HG02840 (cell line): ENCODE measurements at regions not wholly inside any gene's neighbourhood (a gene's known extent, or its start where the extent isn't known, plus 50 kb on each side); places are given as distances from the start of the nearest gene placed in this dataset.
"Not testable (repeated sequence)": the region's sequence is repeated elsewhere in the genome, so short reads cannot be mapped to it uniquely, and the experiment has no call there.

Experiments
- ATAC-seq: cut with Tn5 transposase; IDR thresholded peaks from one replicate; pipeline ENCODE4 v1.9.1; 2021; ENCODE audit warnings: mild to moderate bottlenecking, moderate library complexity, moderate number of reproducible peaks; ENCODE audit not compliant: unreplicated experiment, low FRiP score

- no peak for ATAC-seq
Measured at GRCh38 chr11:98300719-98301118, 720.0 kb upstream of the CNTN5 start.

GRCh38 chr11:98307827-98308491 lies 712.8 kb upstream of the CNTN5 start:
- no peak for ATAC-seq

- not testable (repeated sequence) for ATAC-seq
Measured at GRCh38 chr11:98330306-98330705, 690.4 kb upstream of the CNTN5 start.

- ATAC-seq, result no peak
Measured at GRCh38 chr11:98358551-98358950, 662.2 kb upstream of the CNTN5 start.

- no peak for ATAC-seq
Measured at GRCh38 chr11:98365190-98365589, 655.6 kb upstream of the CNTN5 start.

GRCh38 chr11:98365941-98366340 lies 654.8 kb upstream of the CNTN5 start:
- ATAC-seq, result no peak

- no peak for ATAC-seq
Measured at GRCh38 chr11:98390391-98390790, 630.4 kb upstream of the CNTN5 start.

- not testable (repeated sequence) for ATAC-seq
Measured at GRCh38 chr11:98394500-98394899, 626.2 kb upstream of the CNTN5 start.

- no peak for ATAC-seq
Measured at GRCh38 chr11:98398508-98398907, 622.2 kb upstream of the CNTN5 start.

GRCh38 chr11:98409069-98409468 lies 611.7 kb upstream of the CNTN5 start:
- ATAC-seq, result no peak

GRCh38 chr11:98411777-98412176 lies 609.0 kb upstream of the CNTN5 start:
- ATAC-seq, result no peak

GRCh38 chr11:98417256-98417755 lies 603.4 kb upstream of the CNTN5 start:
- no peak for ATAC-seq

- ATAC-seq, result no peak
Measured at GRCh38 chr11:98423933-98424332, 596.8 kb upstream of the CNTN5 start.

- not testable (repeated sequence) for ATAC-seq
Measured at GRCh38 chr11:98424773-98425172, 596.0 kb upstream of the CNTN5 start.

- ATAC-seq, result no peak
Measured at GRCh38 chr11:98431463-98432359, 589.0 kb upstream of the CNTN5 start.

GRCh38 chr11:98434296-98434695 lies 586.5 kb upstream of the CNTN5 start:
- ATAC-seq, result no peak

- no peak for ATAC-seq
Measured at GRCh38 chr11:98453378-98453777, 567.4 kb upstream of the CNTN5 start.

GRCh38 chr11:98455500-98456307 lies 565.0 kb upstream of the CNTN5 start:
- no peak for ATAC-seq

GRCh38 chr11:98456308-98456680 lies 564.5 kb upstream of the CNTN5 start:
- no peak for ATAC-seq

GRCh38 chr11:98495016-98495415 lies 525.7 kb upstream of the CNTN5 start:
- ATAC-seq, result no peak

GRCh38 chr11:98495601-98496000 lies 525.1 kb upstream of the CNTN5 start:
- no peak for ATAC-seq
